Activated CD4-positive, alpha-beta T cell treated with anti-CD3 and anti-CD28 coated beads for 4 hours (primary cell): ENCODE measurements at regions not wholly inside any gene's neighbourhood (a gene's known extent, or its start where the extent isn't known, plus 50 kb on each side); places are given as distances from the start of the nearest gene placed in this dataset.
"Not testable (repeated sequence)": the region's sequence is repeated elsewhere in the genome, so short reads cannot be mapped to it uniquely, and the experiment has no call there.

Experiments
- DNase-seq, 2 donors: peaks; one replicate each; pipeline ENCODE4 v3.0.0-alpha.2; 2020

DNA sequence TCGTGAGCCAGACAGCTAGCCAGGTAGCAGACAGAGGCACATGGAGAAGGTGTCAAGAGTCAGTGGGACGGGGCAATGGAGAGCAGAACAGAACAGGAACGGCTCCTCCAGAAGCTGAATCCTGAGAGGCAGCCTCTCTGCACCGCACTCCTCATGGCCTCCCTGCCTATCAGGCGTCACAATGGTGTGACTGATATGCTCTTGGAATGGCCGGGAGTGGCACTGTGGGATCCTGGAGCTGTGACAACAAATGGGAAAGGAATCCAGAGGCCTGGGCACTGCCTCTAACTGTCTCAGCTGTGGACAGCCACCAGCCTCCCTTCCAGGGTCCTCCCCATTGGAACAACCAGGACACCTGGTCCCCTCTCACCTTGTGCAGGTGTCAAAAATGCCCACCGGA is 89.1 kb upstream of the ID2 start:
- DNase-seq, result no peak

DNA sequence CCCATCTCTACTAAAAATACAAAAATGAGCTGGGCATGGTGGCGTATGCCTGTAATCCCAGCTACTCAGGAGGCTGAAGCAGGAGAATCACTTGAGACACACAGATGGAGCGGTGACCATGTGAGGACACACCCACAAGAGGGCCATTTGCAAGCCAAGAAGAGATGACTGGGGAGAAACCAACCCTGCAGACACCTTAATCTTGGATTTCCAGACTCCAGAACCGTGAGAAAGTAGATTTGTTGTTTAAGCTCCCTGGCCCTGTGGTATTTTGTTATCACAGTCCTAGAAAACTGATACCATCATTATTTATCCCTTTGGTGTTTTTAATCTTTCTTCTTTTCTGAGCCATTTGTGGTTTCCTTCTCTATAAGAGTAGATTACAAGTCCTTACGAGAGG is 88.6 kb upstream of the ID2 start:
- no peak for DNase-seq

DNA sequence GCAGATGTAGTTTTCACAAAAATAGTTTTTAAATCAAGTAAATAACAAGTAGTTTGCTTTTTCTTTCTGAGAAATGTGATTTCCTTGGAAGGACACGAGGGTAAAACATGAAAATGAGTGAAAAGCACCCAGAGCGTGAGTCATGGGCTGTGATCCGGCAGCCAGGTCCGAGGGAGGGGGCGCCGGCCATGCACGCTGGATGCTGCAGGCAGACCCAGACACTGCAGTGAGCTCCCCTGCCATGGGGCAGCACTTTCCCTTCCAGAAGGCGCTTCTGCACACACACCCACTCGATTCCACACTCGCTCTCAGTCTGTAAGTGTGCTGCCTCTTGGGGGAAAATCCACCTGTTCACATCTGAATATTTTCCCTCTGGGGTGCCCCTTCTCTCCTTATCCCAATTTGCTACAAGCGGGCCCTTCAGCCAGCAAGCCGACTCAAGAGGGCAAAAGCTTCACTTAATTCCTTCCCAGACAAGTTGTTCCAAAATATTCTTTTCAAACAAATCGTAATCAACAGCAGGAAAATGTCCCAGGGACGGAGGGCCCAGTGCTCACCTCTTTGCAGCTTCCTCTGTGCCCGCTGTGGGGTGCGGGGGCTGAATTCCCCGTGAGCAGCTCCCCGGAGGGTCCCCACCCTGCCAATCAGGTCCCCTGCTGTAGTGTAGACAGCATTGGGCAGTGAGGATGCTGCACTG is 87.0 kb upstream of the ID2 start:
- no peak for DNase-seq

DNA sequence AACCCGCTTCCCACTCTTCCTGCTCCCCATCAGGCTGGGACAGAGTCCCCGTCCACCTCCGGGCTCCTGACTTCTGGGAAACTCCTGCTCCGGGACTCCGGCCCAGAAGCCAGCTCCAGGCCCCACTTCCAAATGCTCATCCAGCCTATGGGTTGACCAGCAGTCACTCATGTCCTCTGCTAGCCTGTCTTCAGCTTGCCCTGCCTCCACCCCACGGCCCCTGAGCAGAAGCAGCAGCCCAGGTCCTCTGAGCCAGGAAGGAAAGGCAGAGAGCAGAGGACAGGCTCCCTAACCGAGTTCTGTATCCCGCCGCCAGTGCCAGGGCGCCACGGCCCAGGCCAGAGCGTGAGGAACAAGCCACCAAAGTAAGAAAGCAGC is 86.4 kb upstream of the ID2 start:
- no peak for DNase-seq

DNA sequence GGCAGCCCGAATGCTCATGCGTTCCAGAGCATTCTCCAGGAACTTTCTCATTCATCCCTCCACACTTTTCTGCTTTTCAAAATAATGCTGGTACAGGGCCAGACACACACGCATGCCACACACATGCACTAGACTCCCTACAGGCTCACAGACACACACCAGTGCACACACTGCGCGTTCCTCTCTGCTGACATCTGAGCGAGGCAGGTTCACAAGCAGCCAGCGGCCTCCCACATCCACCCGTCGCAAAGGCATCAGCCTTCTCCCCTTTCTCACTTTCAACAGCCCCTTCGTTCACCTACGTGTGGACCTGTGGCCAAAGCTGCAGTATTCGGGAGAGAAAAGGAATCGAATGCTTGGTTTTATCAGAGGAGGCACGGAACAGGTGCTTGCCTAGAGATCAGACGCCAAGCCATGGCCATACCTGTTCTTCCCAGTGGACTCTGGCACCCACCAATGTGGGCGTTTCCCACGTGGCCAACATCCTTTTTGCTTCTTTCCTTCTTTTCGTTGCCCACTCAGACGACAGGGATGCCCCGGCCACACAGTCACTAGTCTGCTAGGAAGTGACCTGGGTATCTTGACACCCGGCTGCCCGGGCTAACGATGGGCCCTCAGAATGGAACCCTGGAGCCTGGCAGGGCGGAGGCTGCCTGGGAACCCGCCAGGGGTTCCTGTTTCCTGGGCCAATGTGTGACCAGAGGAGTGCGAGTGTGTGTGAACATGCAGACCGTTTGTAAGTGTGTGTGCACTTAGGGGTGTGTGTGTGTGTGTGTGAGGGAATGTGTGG is 85.8 kb upstream of the ID2 start:
- no peak for DNase-seq

GRCh38 chr2:8597094-8597493 is 84.8 kb upstream of the ID2 start:
- no peak for DNase-seq

- no peak for DNase-seq
Observed at GRCh38 chr2:8597559-8598225, 84.2 kb upstream of the ID2 start.

- DNase-seq, result no peak
Observed at GRCh38 chr2:8598295-8599165, 83.3 kb upstream of the ID2 start.

DNA sequence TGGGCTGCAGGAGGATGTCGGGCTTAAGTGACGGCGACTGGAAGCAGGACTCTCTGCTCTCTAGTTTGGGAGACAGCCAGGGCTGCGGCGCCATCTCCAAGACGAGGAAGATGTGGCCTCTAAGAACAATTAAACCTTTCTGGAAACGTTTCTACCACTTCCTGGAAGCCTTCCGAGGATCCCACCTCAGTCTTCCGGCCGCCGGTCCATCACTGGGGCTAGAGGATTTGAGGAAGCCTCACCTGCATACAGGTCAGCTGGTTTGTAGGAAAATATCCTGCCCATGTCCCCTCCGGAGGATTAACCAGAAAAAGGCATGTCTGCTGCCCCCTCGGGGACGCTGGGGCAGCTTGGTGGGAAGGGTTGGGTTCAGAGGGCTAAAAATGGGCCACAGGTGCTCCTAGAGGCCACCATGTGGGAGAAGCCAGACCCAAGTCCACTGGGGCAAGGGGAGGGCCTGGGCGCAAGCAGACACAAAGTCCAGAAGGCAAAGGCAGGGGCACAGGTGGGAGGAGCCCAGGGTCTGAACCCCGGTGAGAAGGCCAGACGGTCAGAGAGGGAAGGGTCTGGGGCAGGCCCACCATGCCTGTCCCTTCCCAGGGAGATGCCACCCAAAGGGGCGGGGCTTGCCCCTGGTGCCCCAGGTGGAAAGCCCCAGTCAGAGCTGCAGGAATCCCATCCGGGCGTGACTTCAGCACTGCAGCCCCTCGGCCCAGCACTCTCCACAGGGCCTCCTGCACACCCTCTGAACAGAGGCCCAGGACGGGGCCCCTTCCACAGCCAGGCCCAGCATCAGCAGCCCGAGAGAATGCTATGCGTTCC is 82.2 kb upstream of the ID2 start:
- no peak for DNase-seq

DNA sequence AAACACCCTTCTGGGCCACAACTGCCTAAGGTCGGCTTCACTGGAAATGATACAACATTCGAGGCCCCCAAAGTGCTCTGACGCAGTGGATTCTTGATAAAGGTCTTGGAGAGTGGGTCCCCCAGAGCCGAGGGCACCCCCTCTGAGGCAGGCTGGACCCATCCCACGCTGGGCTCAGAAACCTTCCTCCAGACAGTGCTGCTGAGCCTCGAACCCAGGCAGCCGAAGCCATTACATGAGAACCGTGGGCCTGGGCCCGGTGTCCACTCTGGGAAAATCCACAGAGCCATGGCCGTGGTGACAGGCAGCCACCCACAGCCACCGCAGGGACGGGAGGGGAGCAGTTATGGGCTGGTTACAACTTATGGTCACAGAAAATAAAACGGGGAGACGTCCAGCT is 81.4 kb upstream of the ID2 start:
- no peak for DNase-seq

DNA sequence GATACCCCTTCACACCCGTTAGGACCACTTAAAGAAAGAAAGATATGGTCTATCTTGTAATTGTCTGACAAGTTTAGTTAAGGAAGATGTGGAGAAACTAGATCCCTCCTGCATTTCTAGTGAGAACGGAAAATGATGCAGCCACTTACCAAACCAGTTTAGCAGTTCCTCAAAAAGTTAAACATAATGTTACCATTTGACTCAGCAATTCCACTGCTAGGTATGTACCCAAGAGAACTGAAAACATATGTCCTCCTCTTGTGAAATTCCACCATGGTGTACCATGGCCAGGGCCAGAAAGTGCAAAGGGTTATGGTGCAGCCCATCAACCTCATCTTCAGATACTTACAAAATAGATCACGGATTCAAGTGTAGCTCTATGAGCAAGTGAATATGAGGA is 79.0 kb upstream of the ID2 start:
- no peak for DNase-seq

DNA sequence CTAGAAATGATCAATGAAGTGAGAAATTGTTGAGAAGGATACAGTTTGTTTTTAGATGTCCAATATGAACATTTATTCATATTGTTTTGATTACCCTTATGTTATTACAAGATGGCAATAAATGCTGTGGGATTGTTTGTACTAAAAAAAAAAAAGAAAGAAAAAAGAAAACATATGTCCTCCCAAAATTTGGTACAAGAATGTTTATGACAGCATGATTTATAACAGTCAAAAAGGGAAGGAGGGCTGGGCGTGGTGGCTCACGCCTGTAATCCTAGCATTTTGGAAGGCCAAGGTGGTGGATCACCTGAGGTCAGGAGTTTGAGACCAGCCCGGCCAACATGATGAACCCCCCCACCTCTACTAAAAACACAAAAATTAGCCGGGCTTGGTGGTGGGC is 78.5 kb upstream of the ID2 start:
- not testable (repeated sequence) for DNase-seq

DNA sequence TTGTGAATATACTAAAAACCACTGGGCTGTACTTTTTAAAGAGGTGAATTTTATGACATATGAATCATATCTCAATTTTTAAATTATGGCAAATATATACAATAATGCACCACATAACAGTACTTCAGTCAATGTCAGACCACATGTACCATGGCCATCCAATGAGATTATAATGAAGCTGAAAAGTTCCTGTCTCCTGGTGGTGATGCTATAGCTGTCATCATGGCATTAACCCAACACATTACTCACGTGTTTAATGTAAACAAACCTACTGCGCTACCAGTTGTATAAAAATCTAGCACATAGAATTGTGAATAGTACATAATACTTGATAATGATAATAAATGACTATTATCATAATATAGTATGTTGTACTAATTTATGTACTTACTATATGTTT is 77.6 kb upstream of the ID2 start:
- DNase-seq, result no peak

DNA sequence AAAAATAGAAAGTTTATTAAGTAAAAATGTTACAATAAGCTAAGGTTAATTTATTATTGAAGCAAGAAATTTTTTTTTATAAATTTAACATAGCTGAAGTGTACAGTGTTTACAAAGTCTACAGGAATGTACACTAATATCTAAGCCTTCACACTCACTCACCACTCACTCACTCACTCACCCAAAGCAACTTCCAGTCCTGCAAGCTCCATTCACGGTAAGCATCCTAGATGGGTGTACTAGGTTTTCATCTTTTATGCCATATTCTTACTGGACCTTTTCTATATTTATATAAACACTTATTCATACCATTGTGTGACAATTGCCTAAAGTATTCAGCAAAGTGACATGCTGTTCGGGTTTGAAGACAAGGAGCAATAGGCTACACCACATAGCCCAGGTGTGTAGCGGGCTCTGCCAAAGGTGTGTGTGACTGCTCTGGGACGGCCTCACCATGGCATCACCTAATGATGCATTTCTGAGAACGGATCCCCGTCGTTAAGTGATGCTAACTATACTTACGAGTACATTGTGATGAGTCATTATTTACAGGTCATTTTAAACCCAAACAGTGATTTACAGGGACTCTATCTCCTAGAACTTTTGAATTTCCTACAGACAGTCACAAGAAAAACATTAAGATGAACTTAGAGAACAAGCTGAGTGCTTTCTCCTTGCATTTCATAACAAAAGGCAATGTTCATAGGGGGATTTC is 76.3 kb upstream of the ID2 start:
- DNase-seq, result no peak

DNA sequence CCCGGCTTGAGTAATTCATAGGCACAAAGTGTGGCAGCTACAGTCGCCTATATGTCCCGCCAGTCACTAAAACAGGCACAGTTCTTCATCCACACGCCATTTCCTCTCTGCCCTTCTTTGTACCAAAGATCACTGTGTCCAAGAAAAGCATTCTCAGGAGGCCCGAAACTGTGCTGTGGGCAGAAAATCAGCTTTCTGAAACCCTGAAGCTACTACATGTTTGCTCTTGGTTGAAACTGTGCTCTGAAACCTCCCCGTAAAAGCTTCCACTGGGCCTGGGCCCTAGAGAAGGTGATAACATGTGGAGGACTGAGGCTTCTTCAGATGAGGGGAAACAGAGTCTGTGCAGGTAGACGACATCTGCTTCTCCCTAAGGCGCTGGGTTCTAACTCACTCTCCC is 75.6 kb upstream of the ID2 start:
- DNase-seq, result no peak

GRCh38 chr2:8606649-8607550 is 75.0 kb upstream of the ID2 start:
- no peak for DNase-seq

DNA sequence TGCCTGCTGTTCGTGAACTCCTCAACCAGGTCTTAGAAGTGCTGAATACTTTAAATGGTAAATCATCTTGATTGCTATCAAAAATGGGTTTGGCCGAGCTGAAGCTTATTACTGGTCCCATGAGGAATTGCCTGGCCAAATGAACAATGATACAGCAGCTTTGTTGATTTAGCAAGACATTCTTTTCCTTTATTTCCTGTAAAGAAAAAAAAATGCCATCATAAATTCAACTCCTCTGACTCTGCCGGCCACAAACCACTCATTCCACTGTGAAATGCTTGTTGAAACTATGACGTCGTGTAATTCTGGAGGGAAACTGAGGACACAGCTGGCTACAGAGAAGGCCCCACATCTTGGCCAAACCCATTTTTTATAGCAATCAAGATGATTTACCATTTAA is 74.2 kb upstream of the ID2 start:
- DNase-seq, result no peak

DNA sequence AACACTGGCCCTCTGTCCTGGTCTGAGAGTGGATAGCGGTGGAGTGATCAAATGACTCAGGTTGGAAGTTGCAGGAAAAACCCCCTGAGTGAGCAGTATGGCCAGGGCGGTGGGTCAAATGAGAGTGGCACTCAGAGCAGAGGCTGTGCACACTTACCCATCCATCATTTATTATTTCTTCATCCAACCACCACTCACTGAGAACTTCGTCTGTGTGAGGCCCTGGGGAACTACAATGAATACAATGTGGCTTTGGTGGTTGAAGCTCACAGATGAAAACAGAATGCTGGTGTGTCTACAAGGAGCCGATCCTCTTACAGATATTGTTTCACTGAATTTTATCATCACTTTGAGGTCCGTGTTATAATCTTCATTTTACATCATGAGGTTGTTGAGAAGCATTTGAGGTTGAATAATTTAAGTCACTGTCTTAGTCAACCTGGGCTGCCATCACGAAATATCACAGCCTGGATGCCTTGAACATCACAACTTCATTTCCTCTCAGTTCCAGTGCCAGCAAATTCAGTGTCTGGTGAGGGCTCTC is 73.4 kb upstream of the ID2 start:
- DNase-seq, result no peak

DNA sequence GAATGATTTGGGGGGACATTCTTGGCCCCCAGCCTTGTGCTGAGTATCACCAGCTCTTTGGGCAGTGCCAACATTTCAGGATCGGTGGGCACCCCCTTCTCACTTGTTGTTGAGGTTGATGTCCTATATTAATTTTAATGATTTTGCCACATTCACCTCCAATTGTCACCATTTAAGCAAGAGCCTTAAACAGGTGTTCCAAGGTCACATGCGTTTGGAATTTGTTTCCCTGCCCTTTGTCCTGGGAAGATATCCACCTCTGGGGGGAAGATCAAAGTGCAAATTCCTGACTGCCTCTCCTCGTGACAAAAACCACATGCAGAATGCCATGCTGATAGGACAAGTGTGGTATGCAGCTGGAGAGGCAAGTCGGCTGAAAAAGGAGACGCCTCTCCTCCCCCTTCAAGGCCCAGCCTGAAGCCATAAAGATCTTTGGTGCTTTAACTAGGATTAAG is 72.5 kb upstream of the ID2 start:
- no peak for DNase-seq

- not testable (repeated sequence) for DNase-seq
Observed at GRCh38 chr2:8610775-8611174, 71.1 kb upstream of the ID2 start.
